NB4 (cell line): ENCODE measurements at regions not wholly inside any gene's neighbourhood (a gene's known extent, or its start where the extent isn't known, plus 50 kb on each side); places are given as distances from the start of the nearest gene placed in this dataset.

Experiments
- DNase-seq: peaks from one replicate; pipeline ENCODE4 v3.0.0; 2010; ENCODE audit warnings: low read depth
- H3K4me3 ChIP-seq: one replicate; pipeline ENCODE4 v1.5.1; 2011; ENCODE audit warnings: mild to moderate bottlenecking, low read depth, low read length, moderate library complexity
- CTCF ChIP-seq: IDR thresholded peaks from one replicate; pipeline ENCODE4 v1.5.1; 2012; ENCODE audit warnings: low read depth, low read length
- MAX ChIP-seq: IDR thresholded peaks from 2 replicates; pipeline ENCODE4 v1.6.1; 2011; ENCODE audit warnings: low read depth, low read length
- MYC ChIP-seq: IDR thresholded peaks from 2 replicates; pipeline ENCODE4 v1.6.1; 2011; ENCODE audit warnings: low read depth, low read length
- POLR2A ChIP-seq: IDR thresholded peaks from 2 replicates; pipeline ENCODE4 v1.6.1; 2011; ENCODE audit warnings: mild to moderate bottlenecking; ENCODE audit not compliant: insufficient read length; ENCODE audit errors: extremely low read depth

GRCh38 chr1:87186346-87186745 is 142.3 kb upstream of the LMO4 start:
- no peak overlapping the region for H3K4me3 ChIP-seq
- TF ChIP-seq MYC (no peak), MAX (no peak), CTCF (no peak), POLR2A (no peak)
- DNase-seq, result no peak

GRCh38 chr1:87188640-87189039 is 140.0 kb upstream of the LMO4 start:
- no peak overlapping the region for H3K4me3 ChIP-seq
- DNase-seq, result no peak
- TF ChIP-seq CTCF (no peak), POLR2A (no peak), MYC (no peak), MAX (no peak)

- no peak overlapping the region for H3K4me3 ChIP-seq
- no peak for DNase-seq
- TF ChIP-seq MYC, result no peak
- no peak for TF ChIP-seq MAX
- TF ChIP-seq CTCF, result no peak
- TF ChIP-seq POLR2A, result no peak
Measured at GRCh38 chr1:87190402-87190801, 138.3 kb upstream of the LMO4 start.

GRCh38 chr1:87191646-87192045 is 137.0 kb upstream of the LMO4 start:
- DNase-seq, result no peak
- no peak for TF ChIP-seq CTCF
- no peak for TF ChIP-seq MAX
- no peak for TF ChIP-seq POLR2A

GRCh38 chr1:87194271-87194774 is 134.4 kb upstream of the LMO4 start:
- H3K4me3 ChIP-seq, result no peak overlapping the region
- no peak for TF ChIP-seq MYC
- no peak for TF ChIP-seq MAX
- TF ChIP-seq POLR2A, result no peak
- no peak for TF ChIP-seq CTCF
- no peak for DNase-seq

More at GRCh38 chr1:87191646-87192045, 137.0 kb upstream of the LMO4 start:
- H3K4me3 ChIP-seq, result no peak overlapping the region

GRCh38 chr1:87194856-87195255 is 133.8 kb upstream of the LMO4 start:
- no peak overlapping the region for H3K4me3 ChIP-seq
- no peak for TF ChIP-seq MYC
- TF ChIP-seq CTCF, result no peak
- no peak for TF ChIP-seq POLR2A
- no peak for TF ChIP-seq MAX
- no peak for DNase-seq
